ENCODE measurements at regions not wholly inside any gene's neighbourhood (a gene's known extent, or its start where the extent isn't known, plus 50 kb on each side); places are given as distances from the start of the nearest gene placed in this dataset.
A peak's percentile ranks its signal among the peaks of the same experiment; 100 is the strongest.

GRCh38 chr2:64767670-64768468 lies 114.2 kb upstream of the SERTAD2 start:
- Histone ChIP-seq H3K27me3 (no peaks in the 10 kb centered on the region), H3K4me3 (peak overlapping the region; percentile 74 to 89 (median 84)), H3K36me3 (no peaks in the 10 kb centered on the region), H3K9me3 (no peaks in the 10 kb centered on the region), H3K4me1 (peaks cover 0 to 23% (median 3%) of the 10 kb centered on the region in 4 donors), H3K27ac (peak overlapping the region; percentile 97 to 99 (median 98))
- WGBS, 2 donors = 0 to 1% methylated on average over 30 to 52 of the region's 66 CpGs
- TF ChIP-seq POLR2A (IDR thresholded peaks at IDR 0.05) = peak; percentile 84 to 90
- peak; percentile 44 to 93 for TF ChIP-seq EP300 (IDR thresholded peaks at IDR 0.05)
- TF ChIP-seq CTCF (IDR thresholded peaks at IDR 0.05) = peak in 3 of 5 experiments; percentile 10 to 36 (median 11)
- DNase-seq (ENCODE audit: low spot score in 2 of 2) = peak; percentile 78 to 85

DNA sequence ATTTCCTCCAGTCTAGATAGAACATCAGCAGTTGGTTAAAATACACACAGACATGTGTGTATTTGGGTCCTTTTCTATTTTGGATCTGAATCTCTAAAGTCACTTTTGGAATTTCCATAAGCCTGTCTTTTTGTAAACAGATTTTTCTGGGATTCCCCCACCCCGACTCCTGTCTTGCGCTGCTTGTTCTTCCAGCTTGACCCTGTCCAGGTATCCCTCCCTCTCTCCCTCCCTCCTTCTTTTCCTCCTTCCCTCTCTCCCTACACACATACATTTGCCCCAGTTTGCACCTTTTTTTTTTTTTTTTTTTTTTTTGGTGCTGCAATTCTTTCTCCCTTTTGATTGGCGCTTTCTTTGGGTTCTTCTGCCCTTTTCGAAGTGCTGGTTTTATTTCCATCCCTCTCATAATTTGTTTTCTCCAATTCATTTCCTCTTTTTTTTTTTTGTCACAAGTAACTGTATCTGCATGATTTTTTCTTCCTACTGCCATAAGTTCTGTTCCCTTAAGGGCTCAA lies 114.8 kb upstream of the SERTAD2 start:
- Histone ChIP-seq H3K9me3 (no peaks in the 10 kb centered on the region), H3K36me3 (no peaks in the 10 kb centered on the region), H3K27me3 (no peaks in the 10 kb centered on the region), H3K4me1 (peaks cover 0 to 23% (median 3%) of the 10 kb centered on the region in 4 donors), H3K27ac (peak overlapping the region; percentile 97 to 99 (median 98)), H3K4me3 (peak overlapping the region; percentile 74 to 89 (median 84))
- no peak for TF ChIP-seq CTCF (IDR thresholded peaks at IDR 0.05)
- no peak for TF ChIP-seq EP300 (IDR thresholded peaks at IDR 0.05)
- TF ChIP-seq POLR2A (IDR thresholded peaks at IDR 0.05) = no peak
- DNase-seq (ENCODE audit: low spot score in 2 of 2) = no peak
- 44 to 45% methylated on average over 4 of the region's 4 CpGs for WGBS, 2 donors

DNA sequence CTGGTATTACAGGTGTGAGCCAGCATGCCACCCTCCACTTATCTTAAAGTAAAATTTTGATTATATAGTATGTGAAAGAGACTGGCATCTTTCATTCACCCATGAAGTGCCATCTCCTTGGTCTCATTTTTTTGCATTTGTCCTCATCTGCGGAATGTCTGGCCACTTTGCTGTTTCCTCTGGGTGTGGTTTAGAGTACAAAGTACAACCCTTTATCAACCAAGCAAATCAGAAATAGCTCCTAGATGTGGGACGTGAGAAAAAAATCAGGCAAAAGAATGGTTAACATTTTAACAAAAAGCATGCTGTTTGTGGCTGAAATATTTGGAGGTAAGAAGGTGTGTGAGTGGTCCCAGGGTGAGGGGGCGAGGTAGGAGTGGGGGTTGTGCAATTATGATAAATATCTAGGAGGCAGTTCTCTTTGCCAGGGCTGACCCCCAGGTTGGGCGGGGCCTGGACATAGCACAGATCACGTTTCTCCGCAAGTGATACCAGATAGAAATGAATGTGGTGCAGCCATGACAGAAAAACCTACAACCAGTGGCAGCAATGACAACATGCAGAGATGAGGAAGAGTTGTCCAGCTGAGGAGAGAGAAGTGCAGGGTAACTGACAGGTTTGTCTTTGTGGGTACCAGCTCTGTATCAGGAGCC lies 115.8 kb upstream of the SERTAD2 start:
- TF ChIP-seq CTCF (IDR thresholded peaks at IDR 0.05) = no peak
- no peak for TF ChIP-seq EP300 (IDR thresholded peaks at IDR 0.05)
- no peak for TF ChIP-seq POLR2A (IDR thresholded peaks at IDR 0.05)
- H3K36me3 ChIP-seq = no peaks in the 10 kb centered on the region
- H3K27me3 ChIP-seq = no peaks in the 10 kb centered on the region
- no peak overlapping the region for H3K4me3 ChIP-seq
- DNase-seq (ENCODE audit: low spot score in 2 of 2) = no peak
- no peaks in the 10 kb centered on the region for H3K9me3 ChIP-seq
- H3K4me1 ChIP-seq = peaks cover 0 to 23% (median 3%) of the 10 kb centered on the region in 4 donors
- H3K27ac ChIP-seq = no peak overlapping the region
- WGBS, 2 donors = 79 to 81% methylated on average over 6 of the region's 6 CpGs

DNA sequence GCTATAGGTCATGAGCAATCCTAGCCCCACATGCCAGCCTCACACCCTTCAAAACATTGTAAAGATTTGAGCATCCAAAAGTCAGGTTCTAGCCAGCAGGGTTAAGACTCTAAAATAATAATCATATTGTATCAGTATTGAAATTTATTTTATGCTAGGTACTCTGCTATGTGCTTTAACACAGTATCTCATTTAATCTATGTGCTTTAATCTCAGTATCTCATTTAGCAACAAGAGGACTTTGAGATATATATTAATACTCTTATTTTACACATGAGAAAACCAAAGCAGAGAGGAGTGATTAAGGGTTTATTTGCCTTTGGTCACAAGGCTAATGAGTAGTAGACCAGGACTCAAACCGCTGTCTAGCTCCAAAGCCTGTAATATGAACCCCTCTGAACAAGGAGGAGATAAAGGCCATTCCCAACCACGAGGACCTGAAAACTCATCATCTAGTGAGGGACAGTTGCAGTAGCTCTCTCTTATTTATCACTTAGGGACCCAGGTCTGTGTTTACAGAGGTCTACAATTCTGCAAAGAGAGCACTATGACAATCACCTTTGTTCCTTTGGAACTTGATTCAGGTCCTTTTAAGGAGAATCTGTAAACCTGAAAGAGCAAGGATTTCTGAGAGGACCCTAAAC lies 116.5 kb upstream of the SERTAD2 start:
- Histone ChIP-seq H3K4me1 (peaks cover 0 to 16% (median 3%) of the 10 kb centered on the region in 4 donors), H3K9me3 (peaks cover 0 to 4% (median under 1%) of the 10 kb centered on the region in 4 donors), H3K36me3 (no peaks in the 10 kb centered on the region), H3K27ac (no peak overlapping the region), H3K4me3 (no peak overlapping the region), H3K27me3 (no peaks in the 10 kb centered on the region)
- DNase-seq (ENCODE audit: low spot score in 2 of 2) = no peak
- no peak for TF ChIP-seq EP300 (IDR thresholded peaks at IDR 0.05)
- TF ChIP-seq CTCF (IDR thresholded peaks at IDR 0.05) = no peak
- no peak for TF ChIP-seq POLR2A (IDR thresholded peaks at IDR 0.05)
- 82 to 83% methylated on average over 2 of the region's 2 CpGs for WGBS, 2 donors
